ENCODE measurements at regions not wholly inside any gene's neighbourhood (a gene's known extent, or its start where the extent isn't known, plus 50 kb on each side); places are given as distances from the start of the nearest gene placed in this dataset.
"Not testable (repeated sequence)": the region's sequence is repeated elsewhere in the genome, so short reads cannot be mapped to it uniquely, and the experiment has no call there.

- DNase-seq, result no peak
These were observed 372.7 kb downstream of the EDEM1 start for GRCh38 chr3:5560199-5560598.

GRCh38 chr3:5563537-5564277, 376.2 kb downstream of the EDEM1 start:
- no peak for DNase-seq

- DNase-seq, result no peak
These were observed 376.8 kb downstream of the EDEM1 start for GRCh38 chr3:5564278-5564666.

- no peak for DNase-seq
These were observed 377.5 kb downstream of the EDEM1 start for GRCh38 chr3:5565026-5565425.

- no peak for DNase-seq
These were observed 379.6 kb downstream of the EDEM1 start for GRCh38 chr3:5567113-5567512.

- no peak for DNase-seq
These were observed 380.9 kb downstream of the EDEM1 start for GRCh38 chr3:5568451-5568850.

- DNase-seq, result no peak
These were observed 381.6 kb downstream of the EDEM1 start for GRCh38 chr3:5569152-5569551.

- no peak for DNase-seq
These were observed 384.7 kb downstream of the EDEM1 start for GRCh38 chr3:5572168-5572567.

- DNase-seq, result no peak
These were observed 388.9 kb downstream of the EDEM1 start for GRCh38 chr3:5576277-5577011.

GRCh38 chr3:5579139-5579602, 391.7 kb downstream of the EDEM1 start:
- no peak for DNase-seq

- DNase-seq, result no peak
These were observed 392.4 kb downstream of the EDEM1 start for GRCh38 chr3:5579946-5580345.

- no peak for DNase-seq
These were observed 393.3 kb downstream of the EDEM1 start for GRCh38 chr3:5580826-5581225.

- DNase-seq, result no peak
These were observed 394.2 kb downstream of the EDEM1 start for GRCh38 chr3:5581743-5582142.

- DNase-seq, result no peak
These were observed 396.4 kb downstream of the EDEM1 start for GRCh38 chr3:5583920-5584319.

GRCh38 chr3:5585085-5585484, 397.6 kb downstream of the EDEM1 start:
- no peak for DNase-seq

- no peak for DNase-seq
These were observed 419.5 kb downstream of the EDEM1 start for GRCh38 chr3:5606884-5607472.

GRCh38 chr3:5607581-5607980, 420.1 kb downstream of the EDEM1 start:
- DNase-seq, result no peak

- DNase-seq, result not testable (repeated sequence)
These were observed 421.5 kb downstream of the EDEM1 start for GRCh38 chr3:5608971-5609370.

- no peak for DNase-seq
These were observed 426.1 kb downstream of the EDEM1 start for GRCh38 chr3:5613599-5613998.

- DNase-seq, result no peak
These were observed 429.4 kb downstream of the EDEM1 start for GRCh38 chr3:5616873-5617272.

- DNase-seq, result no peak
These were observed 430.7 kb downstream of the EDEM1 start for GRCh38 chr3:5618170-5618569.

- no peak for DNase-seq
These were observed 442.9 kb downstream of the EDEM1 start for GRCh38 chr3:5630406-5630805.

- no peak for DNase-seq
These were observed 446.5 kb downstream of the EDEM1 start for GRCh38 chr3:5633960-5634359.

GRCh38 chr3:5634411-5634810, 446.9 kb downstream of the EDEM1 start:
- no peak for DNase-seq

All from HCEC 1CT (cell line).